ENCODE measurements at regions not wholly inside any gene's neighbourhood (a gene's known extent, or its start where the extent isn't known, plus 50 kb on each side); places are given as distances from the start of the nearest gene placed in this dataset.

GRCh38 chr12:111303531-111303930 lies 65.4 kb downstream of the PHETA1 start:
- H3K4me3 ChIP-seq (ENCODE audit: insufficient read depth, low read length) = no peak overlapping the region
- H2AFZ ChIP-seq (ENCODE audit: low read length) = no peak overlapping the region
- no peak overlapping the region for H3K27ac ChIP-seq (ENCODE audit: low read depth, low read length)
- no peaks in the 10 kb centered on the region for H4K20me1 ChIP-seq (ENCODE audit: insufficient read depth, low read length)
- no peaks in the 10 kb centered on the region for H3K4me1 ChIP-seq (ENCODE audit: insufficient read depth, low read length)
- H3K9me3 ChIP-seq (ENCODE audit: low read depth, low read length) = peaks cover 17% of the 10 kb centered on the region
- H3K79me2 ChIP-seq (ENCODE audit: insufficient read depth, low read length) = no peaks in the 10 kb centered on the region
- no peaks in the 10 kb centered on the region for H3K36me3 ChIP-seq (ENCODE audit: insufficient read depth, low read length)
- H3K4me2 ChIP-seq (ENCODE audit: insufficient read depth, low read length) = no peak overlapping the region
- no peak for TF ChIP-seq CTCF (IDR thresholded peaks at IDR 0.05; ENCODE audit: extremely low read depth, low read depth, low read length)
- H3K27me3 ChIP-seq (ENCODE audit: insufficient read depth, low read length) = no peaks in the 10 kb centered on the region
- peak; percentile 27 for DNase-seq (ENCODE audit: insufficient read length, low spot score, missing footprints)

GRCh38 chr12:111298582-111299436 lies 70.1 kb downstream of the PHETA1 start:
- Histone ChIP-seq H3K4me3 (ENCODE audit: insufficient read depth, low read length) (no peak overlapping the region), H3K4me2 (ENCODE audit: insufficient read depth, low read length) (no peak overlapping the region), H3K36me3 (ENCODE audit: insufficient read depth, low read length) (no peaks in the 10 kb centered on the region), H3K79me2 (ENCODE audit: insufficient read depth, low read length) (no peaks in the 10 kb centered on the region), H4K20me1 (ENCODE audit: insufficient read depth, low read length) (no peaks in the 10 kb centered on the region), H3K4me1 (ENCODE audit: insufficient read depth, low read length) (no peaks in the 10 kb centered on the region), H3K27ac (ENCODE audit: low read depth, low read length) (no peak overlapping the region), H3K27me3 (ENCODE audit: insufficient read depth, low read length) (no peaks in the 10 kb centered on the region), H3K9me3 (ENCODE audit: low read depth, low read length) (no peaks in the 10 kb centered on the region), H2AFZ (ENCODE audit: low read length) (no peak overlapping the region)
- DNase-seq (ENCODE audit: insufficient read length, low spot score, missing footprints) = peak; percentile 95
- TF ChIP-seq CTCF (IDR thresholded peaks at IDR 0.05; ENCODE audit: extremely low read depth, low read depth, low read length) = peak; percentile 78

GRCh38 chr12:111297703-111298426 lies 71.0 kb downstream of the PHETA1 start:
- H3K79me2 ChIP-seq (ENCODE audit: insufficient read depth, low read length) = no peaks in the 10 kb centered on the region
- no peak overlapping the region for H3K27ac ChIP-seq (ENCODE audit: low read depth, low read length)
- no peaks in the 10 kb centered on the region for H3K36me3 ChIP-seq (ENCODE audit: insufficient read depth, low read length)
- H3K4me2 ChIP-seq (ENCODE audit: insufficient read depth, low read length) = no peak overlapping the region
- no peak for TF ChIP-seq CTCF (IDR thresholded peaks at IDR 0.05; ENCODE audit: extremely low read depth, low read depth, low read length)
- H3K4me1 ChIP-seq (ENCODE audit: insufficient read depth, low read length) = no peaks in the 10 kb centered on the region
- H3K9me3 ChIP-seq (ENCODE audit: low read depth, low read length) = no peaks in the 10 kb centered on the region
- peak; percentile 61 for DNase-seq (ENCODE audit: insufficient read length, low spot score, missing footprints)
- no peaks in the 10 kb centered on the region for H4K20me1 ChIP-seq (ENCODE audit: insufficient read depth, low read length)
- no peak overlapping the region for H2AFZ ChIP-seq (ENCODE audit: low read length)
- H3K27me3 ChIP-seq (ENCODE audit: insufficient read depth, low read length) = no peaks in the 10 kb centered on the region
- H3K4me3 ChIP-seq (ENCODE audit: insufficient read depth, low read length) = no peak overlapping the region

GRCh38 chr12:111296906-111297463 lies 71.9 kb downstream of the PHETA1 start:
- Histone ChIP-seq H3K4me3 (ENCODE audit: insufficient read depth, low read length) (no peak overlapping the region), H2AFZ (ENCODE audit: low read length) (no peak overlapping the region), H3K36me3 (ENCODE audit: insufficient read depth, low read length) (no peaks in the 10 kb centered on the region), H4K20me1 (ENCODE audit: insufficient read depth, low read length) (no peaks in the 10 kb centered on the region), H3K27ac (ENCODE audit: low read depth, low read length) (no peak overlapping the region), H3K9me3 (ENCODE audit: low read depth, low read length) (no peaks in the 10 kb centered on the region), H3K27me3 (ENCODE audit: insufficient read depth, low read length) (no peaks in the 10 kb centered on the region), H3K4me2 (ENCODE audit: insufficient read depth, low read length) (no peak overlapping the region), H3K79me2 (ENCODE audit: insufficient read depth, low read length) (no peaks in the 10 kb centered on the region), H3K4me1 (ENCODE audit: insufficient read depth, low read length) (no peaks in the 10 kb centered on the region)
- peak; percentile 19 for DNase-seq (ENCODE audit: insufficient read length, low spot score, missing footprints)
- TF ChIP-seq CTCF (IDR thresholded peaks at IDR 0.05; ENCODE audit: extremely low read depth, low read depth, low read length) = no peak
